Neural cell (in vitro differentiated cells): ENCODE measurements at regions not wholly inside any gene's neighbourhood (a gene's known extent, or its start where the extent isn't known, plus 50 kb on each side); places are given as distances from the start of the nearest gene placed in this dataset.

ENCODE experiments used
- H2AFZ ChIP-seq: fragments of 200-600, 300-800 bp; sonication (generic), shearing (Covaris generic); 2 replicates; pipeline ENCODE4 v1.6.0; 2014; ENCODE audit warnings: low read depth, mild to moderate bottlenecking, antibody characterized with exemption, low read length, moderate library complexity
- H3F3A ChIP-seq: fragments of 200-600 bp; shearing (Covaris generic); 2 replicates; pipeline ENCODE4 v1.6.1; 2016; ENCODE audit warnings: mild to moderate bottlenecking, moderate library complexity, mixed read lengths, antibody characterized with exemption, low read length; ENCODE audit not compliant: insufficient read depth, poor library complexity, severe bottlenecking
- H3K27ac ChIP-seq: fragments of 200-600, 300-800 bp; sonication (generic), shearing (Covaris generic); 2 replicates; pipeline ENCODE4 v1.5.1; 2014; ENCODE audit warnings: mild to moderate bottlenecking, low read length, moderate library complexity
- H3K27me3 ChIP-seq: fragments of 300-800, 200-600 bp; sonication (generic), shearing (Covaris generic); 2 replicates; pipeline ENCODE4 v1.6.0; 2014; ENCODE audit warnings: mild to moderate bottlenecking, low read depth, low read length, moderate library complexity; ENCODE audit not compliant: insufficient read depth
- H3K36me3 ChIP-seq: fragments of 300-800, 200-600 bp; sonication (generic), shearing (Covaris generic); 2 replicates; pipeline ENCODE4 v1.5.1; 2014; ENCODE audit warnings: mild to moderate bottlenecking, antibody characterized with exemption, low read length, moderate library complexity; ENCODE audit not compliant: insufficient read depth
- H3K4me2 ChIP-seq: fragments of 300-800, 200-600 bp; sonication (generic), shearing (Covaris generic); 2 replicates; pipeline ENCODE4 v1.6.0; 2014; ENCODE audit warnings: mild to moderate bottlenecking, low read length
- H3K4me3 ChIP-seq: fragments of 300-800, 200-600 bp; sonication (generic), shearing (Covaris generic); 2 replicates; pipeline ENCODE4 v1.5.1; 2014; ENCODE audit warnings: mild to moderate bottlenecking, low read length, moderate library complexity
- H3K79me2 ChIP-seq: fragments of 200-600 bp; shearing (Covaris generic); replicated peaks from 2 replicates; pipeline ENCODE4 v1.6.0; 2014; ENCODE audit warnings: mild to moderate bottlenecking, low read length, moderate library complexity; ENCODE audit not compliant: insufficient read depth
- H3K9ac ChIP-seq: fragments of 300-800, 200-600 bp; sonication (generic), shearing (Covaris generic); 2 replicates; pipeline ENCODE4 v1.6.1; 2016; ENCODE audit warnings: mild to moderate bottlenecking, low read length, mixed read lengths
- H3K9me2 ChIP-seq: fragments of 200-600 bp; shearing (Covaris generic); 2 replicates; pipeline ENCODE4 v1.6.1; 2016; ENCODE audit warnings: mild to moderate bottlenecking, low read length, mixed read lengths; ENCODE audit not compliant: insufficient read depth
- H3K9me3 ChIP-seq: fragments of 200-600, 300-800 bp; sonication (generic), shearing (Covaris generic); 2 replicates; pipeline ENCODE4 v1.6.1; 2016; ENCODE audit warnings: mild to moderate bottlenecking, mixed run types, low read length, moderate library complexity, mixed read lengths
- H4K20me1 ChIP-seq: fragments of 200-600 bp; shearing (Covaris generic); 2 replicates; pipeline ENCODE4 v1.6.1; 2016; ENCODE audit warnings: mild to moderate bottlenecking, mixed run types; ENCODE audit not compliant: insufficient read depth
- CTCF ChIP-seq: fragments of 450-650 bp; IDR thresholded peaks from 2 replicates; pipeline ENCODE4 v1.5.1; 2014; ENCODE audit warnings: antibody characterized with exemption, mild to moderate bottlenecking, moderate library complexity; ENCODE audit not compliant: poor library complexity, severe bottlenecking
- EP300 ChIP-seq: fragments of 450-650 bp; conservative IDR thresholded peaks from 2 replicates; pipeline ENCODE4 v1.6.1; 2014; ENCODE audit warnings: antibody characterized with exemption, mild to moderate bottlenecking, moderate library complexity; ENCODE audit not compliant: poor library complexity, severe bottlenecking
- EZH2 ChIP-seq: fragments of 200-600, 300-800 bp; shearing (Covaris generic), sonication (generic); IDR thresholded peaks from 2 replicates; pipeline ENCODE4 v1.6.1; 2014; ENCODE audit warnings: antibody characterized with exemption, low read length, borderline replicate concordance, mild to moderate bottlenecking; ENCODE audit not compliant: insufficient read depth, poor library complexity, severe bottlenecking
- MXI1 ChIP-seq: fragments of 450-650 bp; conservative IDR thresholded peaks from 2 replicates; pipeline ENCODE4 v1.6.1; 2014; ENCODE audit warnings: antibody characterized with exemption, mild to moderate bottlenecking; ENCODE audit not compliant: poor library complexity, severe bottlenecking
- POLR2AphosphoS5 ChIP-seq: IDR thresholded peaks from 2 replicates; pipeline ENCODE4 v1.6.1; 2012
- RAD21 ChIP-seq: fragments of 450-650 bp; conservative IDR thresholded peaks from 2 replicates; pipeline ENCODE4 v1.6.1; 2014; ENCODE audit warnings: antibody characterized with exemption, mild to moderate bottlenecking, moderate library complexity
- REST ChIP-seq: IDR thresholded peaks from 2 replicates; pipeline ENCODE4 v1.6.1; 2012; ENCODE audit warnings: borderline replicate concordance
- SMC3 ChIP-seq: fragments of 450-650 bp; conservative IDR thresholded peaks from 2 replicates; pipeline ENCODE4 v1.6.1; 2014; ENCODE audit warnings: antibody characterized with exemption, mild to moderate bottlenecking, moderate library complexity; ENCODE audit not compliant: poor library complexity
- TAF1 ChIP-seq: IDR thresholded peaks from 2 replicates; pipeline ENCODE4 v1.6.1; 2012; ENCODE audit warnings: low read depth

- no peaks in the 10 kb centered on the region for H3K9me2 ChIP-seq
- no peak overlapping the region for H3K4me2 ChIP-seq
- H3K9ac ChIP-seq: no peak overlapping the region
- H2AFZ ChIP-seq: no peak overlapping the region
- no peak overlapping the region for H3K4me3 ChIP-seq
- H3K36me3 ChIP-seq: no peaks in the 10 kb centered on the region
- TF ChIP-seq SMC3 (no peak), MXI1 (no peak), EZH2 (no peak), REST (no peak), CTCF (no peak), TAF1 (no peak), POLR2AphosphoS5 (no peak), RAD21 (no peak), EP300 (no peak)
- H3K27me3 ChIP-seq: no peaks in the 10 kb centered on the region
- H4K20me1 ChIP-seq: no peaks in the 10 kb centered on the region
- H3K27ac ChIP-seq: no peak overlapping the region
- no peaks in the 10 kb centered on the region for H3K9me3 ChIP-seq
- H3K79me2 ChIP-seq: no peaks in the 10 kb centered on the region
- H3F3A ChIP-seq: no peaks in the 10 kb centered on the region
Measured at GRCh38 chr13:106233134-106233735, 302.2 kb downstream of the EFNB2 start.

- H3K27ac ChIP-seq: no peak overlapping the region
- H3K27me3 ChIP-seq: no peaks in the 10 kb centered on the region
- H3K9me2 ChIP-seq: no peaks in the 10 kb centered on the region
- no peak overlapping the region for H3K4me2 ChIP-seq
- TF ChIP-seq EZH2 (no peak), POLR2AphosphoS5 (no peak), RAD21 (no peak), REST (no peak), TAF1 (no peak), SMC3 (no peak), MXI1 (no peak), CTCF (no peak), EP300 (no peak)
- H3K79me2 ChIP-seq: no peaks in the 10 kb centered on the region
- H3K4me3 ChIP-seq: no peak overlapping the region
- H3K9ac ChIP-seq: no peak overlapping the region
- H3K9me3 ChIP-seq: no peaks in the 10 kb centered on the region
- H4K20me1 ChIP-seq: no peaks in the 10 kb centered on the region
- H2AFZ ChIP-seq: no peak overlapping the region
- H3F3A ChIP-seq: no peaks in the 10 kb centered on the region
- no peaks in the 10 kb centered on the region for H3K36me3 ChIP-seq
Measured at GRCh38 chr13:106232681-106233080, 302.8 kb downstream of the EFNB2 start.
